Tongue (tissue), 1 donor: ENCODE measurements at regions not wholly inside any gene's neighbourhood (a gene's known extent, or its start where the extent isn't known, plus 50 kb on each side); places are given as distances from the start of the nearest gene placed in this dataset.

Experiments used
- DNase-seq: peaks from one replicate; pipeline ENCODE4 v3.0.0-alpha.2; 2015

DNA sequence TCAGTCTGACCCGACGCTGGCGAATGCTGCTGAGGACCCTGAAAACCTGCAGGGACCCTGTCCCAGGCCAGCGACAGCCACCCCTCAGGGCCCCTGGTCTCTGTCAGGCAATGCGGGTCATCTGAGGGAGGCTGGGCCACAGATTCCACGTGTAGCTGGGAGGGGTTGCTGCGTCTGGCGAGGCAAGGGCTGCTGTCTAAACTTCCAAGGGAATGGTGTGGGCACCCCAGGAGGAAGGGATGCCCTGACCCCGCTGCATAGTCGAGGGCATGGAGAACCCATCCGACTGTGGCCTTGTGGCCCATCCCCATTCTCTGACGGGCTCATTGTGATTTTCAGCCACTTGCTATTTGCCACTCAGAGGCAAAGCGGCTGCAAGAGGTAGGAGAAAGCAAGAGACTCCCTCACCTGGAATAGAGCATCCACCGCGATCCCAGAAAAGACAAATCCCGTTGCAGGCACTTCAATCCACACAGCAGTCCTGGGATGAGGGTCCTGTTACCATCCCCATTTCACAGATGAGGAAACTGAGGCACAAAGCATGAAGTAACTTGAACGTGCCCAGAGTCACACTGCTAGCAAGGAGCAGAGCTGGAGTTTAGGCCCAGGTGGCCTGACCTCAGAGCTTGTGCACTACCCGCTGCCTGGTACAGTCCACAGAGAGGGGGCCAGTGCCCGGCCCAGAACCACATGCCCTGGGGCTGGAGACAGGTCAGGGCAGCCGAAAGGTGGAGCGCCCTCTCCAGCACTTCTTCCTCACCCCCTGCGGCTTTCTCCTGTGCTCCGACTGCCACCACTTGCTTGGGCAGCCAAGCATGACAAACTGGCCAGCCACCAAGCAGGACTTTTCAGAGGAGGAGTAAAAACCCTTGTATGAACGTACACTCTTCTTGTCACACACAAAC is 163.8 kb upstream of the KLF14 start:
- DNase-seq, result no peak

GRCh38 chr7:130899071-130899560 is 165.1 kb upstream of the KLF14 start:
- no peak for DNase-seq

- DNase-seq, result no peak
Measured at GRCh38 chr7:130899638-130900401, 165.8 kb upstream of the KLF14 start.

- DNase-seq, result no peak
Measured at GRCh38 chr7:130900471-130901076, 166.6 kb upstream of the KLF14 start.

GRCh38 chr7:130901209-130901783 is 167.3 kb upstream of the KLF14 start:
- no peak for DNase-seq

- no peak for DNase-seq
Measured at GRCh38 chr7:130902755-130903357, 168.8 kb upstream of the KLF14 start.

DNA sequence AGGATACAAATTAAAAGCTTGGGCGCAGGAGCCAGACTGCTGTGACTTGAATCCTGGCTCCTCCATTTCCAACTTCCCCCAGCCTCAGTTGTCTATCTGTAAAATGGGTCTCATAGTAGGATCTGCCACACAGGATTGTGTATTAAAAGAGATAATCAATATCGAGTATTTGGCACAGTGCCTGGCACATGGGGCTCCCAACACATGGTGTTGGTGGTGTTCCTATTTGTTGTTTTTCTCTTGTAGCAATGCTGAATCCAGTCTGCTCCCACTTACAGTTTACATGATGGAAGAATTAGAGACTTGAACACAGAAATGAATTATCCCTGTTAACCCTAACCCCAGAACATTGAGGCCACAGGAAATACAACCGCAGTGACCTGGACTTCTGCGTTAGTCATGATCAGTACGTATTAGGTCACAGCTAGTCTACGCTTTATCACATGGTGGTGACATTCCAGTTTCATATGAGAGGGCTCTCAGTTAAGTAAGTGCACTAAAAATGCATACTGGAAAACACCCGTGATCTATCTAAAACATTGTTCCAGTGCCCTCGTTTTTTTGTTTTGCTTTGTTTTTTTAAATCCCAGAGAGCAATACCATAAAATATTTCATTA is 169.5 kb upstream of the KLF14 start:
- no peak for DNase-seq

DNA sequence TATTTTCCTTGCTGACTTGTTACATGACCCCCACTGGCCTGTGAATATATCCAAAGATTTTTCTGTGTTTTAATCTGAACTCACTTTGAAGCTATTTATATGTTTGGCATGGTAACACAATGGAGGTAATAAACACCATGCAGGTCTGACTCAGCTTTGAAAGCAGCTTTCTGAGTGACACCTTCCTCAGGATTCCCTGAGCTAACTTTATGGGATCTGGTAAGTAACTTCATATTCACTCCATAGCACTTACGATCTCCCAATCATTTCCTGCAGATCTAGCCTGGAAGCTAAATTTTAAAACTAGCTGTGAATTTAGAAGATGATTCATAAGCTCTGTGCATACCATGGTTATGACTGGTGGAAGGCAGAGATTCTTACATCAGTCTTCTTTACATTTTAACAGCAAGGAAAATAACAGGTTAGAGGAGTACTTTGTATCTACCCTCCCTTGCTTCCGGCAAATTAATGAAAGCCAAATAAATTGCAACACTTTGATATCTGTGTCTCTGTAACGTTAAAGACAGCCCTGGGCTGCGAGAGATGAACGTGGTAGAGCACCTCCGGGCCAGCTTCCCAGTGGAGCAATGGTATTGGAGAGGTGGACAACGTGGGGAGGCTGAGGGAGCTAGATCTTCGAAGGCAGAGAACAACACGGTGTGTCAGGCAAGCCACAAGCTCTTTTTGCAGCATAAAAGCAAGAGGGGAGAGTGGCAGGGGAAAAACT is 170.2 kb upstream of the KLF14 start:
- DNase-seq, result no peak

GRCh38 chr7:130904792-130905191 is 170.8 kb upstream of the KLF14 start:
- DNase-seq, result no peak

- no peak for DNase-seq
Measured at GRCh38 chr7:130906575-130906974, 172.6 kb upstream of the KLF14 start.

DNA sequence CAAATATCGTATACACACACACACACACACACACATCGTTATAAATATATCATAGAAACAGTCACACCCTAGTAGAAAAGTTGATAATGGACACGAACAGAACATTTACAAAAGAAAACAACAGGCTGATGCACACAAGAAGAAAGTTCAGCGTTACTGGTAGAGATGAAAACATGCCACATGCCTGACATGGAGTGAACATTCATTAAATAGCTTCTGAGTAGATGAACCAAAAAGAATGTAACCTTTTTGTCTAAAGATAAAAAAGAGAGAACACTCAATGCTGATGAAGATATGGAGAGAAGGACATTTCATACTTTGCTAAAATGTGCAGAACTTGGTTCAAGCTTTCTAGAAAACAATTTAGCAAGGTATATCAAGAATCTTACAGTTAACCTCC is 173.4 kb upstream of the KLF14 start:
- DNase-seq, result no peak

DNA sequence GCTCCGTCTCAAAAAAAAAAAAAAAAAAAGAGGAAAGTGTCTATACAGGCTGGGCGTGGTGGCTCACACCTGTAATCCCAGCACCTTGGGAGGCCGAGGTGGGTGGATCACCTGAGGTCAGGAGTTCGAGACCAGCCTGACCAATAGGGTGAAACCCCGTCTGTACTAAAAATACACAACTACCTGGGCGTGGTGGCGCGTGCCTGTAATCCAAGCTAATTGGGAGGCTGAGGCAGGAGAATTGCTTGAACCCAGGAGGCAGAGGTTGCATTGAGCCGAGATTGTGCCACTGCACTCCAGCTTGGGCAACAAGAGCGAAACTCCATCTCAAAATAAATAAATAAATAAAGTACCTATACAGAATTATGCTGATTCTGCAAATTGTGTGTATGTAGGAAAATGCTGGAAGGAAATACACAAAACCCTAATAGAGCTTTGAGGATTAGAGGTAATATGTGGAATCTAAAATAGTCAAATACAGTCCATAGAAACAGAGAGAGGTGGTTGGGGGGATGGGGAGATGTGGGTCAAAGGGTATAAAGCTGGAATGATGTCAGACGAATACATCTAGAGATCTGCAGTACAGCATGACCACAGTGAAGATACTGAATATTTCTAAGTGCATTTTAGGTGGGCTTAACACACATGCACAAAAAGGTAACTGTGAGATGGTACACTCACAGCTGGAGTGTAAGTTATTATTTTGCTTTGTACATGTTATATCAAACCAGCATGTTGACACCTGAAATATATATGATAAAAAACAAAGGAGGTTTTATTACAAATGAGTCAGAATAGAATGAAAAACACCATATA is 174.5 kb upstream of the KLF14 start:
- DNase-seq, result no peak

DNA sequence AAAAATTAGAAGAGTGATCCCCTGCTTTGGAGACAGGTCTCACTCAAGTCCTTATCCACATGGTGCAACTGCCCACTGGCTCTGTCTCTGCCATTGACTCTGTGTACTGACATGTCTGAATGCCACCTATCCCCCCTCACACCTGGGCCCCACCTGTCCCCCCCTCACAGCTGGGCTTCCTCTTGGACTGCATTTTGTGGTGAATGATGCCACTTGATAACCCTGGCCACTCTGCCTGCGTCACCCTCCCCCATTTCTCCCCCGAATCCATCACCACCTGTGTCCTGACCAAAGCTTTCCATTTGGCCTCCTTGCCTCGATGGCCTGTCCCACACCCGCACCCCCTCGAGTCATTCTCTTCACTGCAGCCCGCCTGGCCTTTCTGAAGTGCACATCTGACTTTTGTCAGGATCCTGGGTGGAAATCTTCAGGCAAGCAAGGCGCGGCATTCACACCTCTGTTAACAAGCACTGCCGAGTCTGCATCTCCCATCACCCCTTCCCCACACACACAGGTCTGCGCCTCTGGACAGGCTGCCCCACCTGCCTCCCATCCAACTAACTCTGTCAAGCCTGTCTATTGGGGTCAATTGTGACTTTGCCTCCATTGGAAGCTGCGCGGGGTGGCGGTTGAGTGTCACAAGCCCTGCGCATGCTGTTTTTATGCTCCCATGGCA is 175.3 kb upstream of the KLF14 start:
- DNase-seq, result no peak

GRCh38 chr7:130909881-130910672 is 176.1 kb upstream of the KLF14 start:
- no peak for DNase-seq

GRCh38 chr7:130910949-130911944 is 177.2 kb upstream of the KLF14 start:
- DNase-seq, result no peak

- DNase-seq, result no peak
Measured at GRCh38 chr7:130912082-130912861, 178.3 kb upstream of the KLF14 start.
